ENCODE measurements at regions not wholly inside any gene's neighbourhood (a gene's known extent, or its start where the extent isn't known, plus 50 kb on each side); places are given as distances from the start of the nearest gene placed in this dataset.
A peak's percentile ranks its signal among the peaks of the same experiment; 100 is the strongest.

GRCh38 chr5:173667702-173668101 lies 51.3 kb upstream of the BOD1 start:
- DNase-seq (ENCODE audit: low read depth in 2 of 2): no peak
- no peak for TF ChIP-seq CTCF (IDR thresholded peaks at IDR 0.05; ENCODE audit: low read depth, low read length)
- H3K4me3 ChIP-seq (replicated peaks in 1 of 2; ENCODE audit: low read depth in 2 of 2, low read length in 2 of 2): no peak overlapping the region

DNA sequence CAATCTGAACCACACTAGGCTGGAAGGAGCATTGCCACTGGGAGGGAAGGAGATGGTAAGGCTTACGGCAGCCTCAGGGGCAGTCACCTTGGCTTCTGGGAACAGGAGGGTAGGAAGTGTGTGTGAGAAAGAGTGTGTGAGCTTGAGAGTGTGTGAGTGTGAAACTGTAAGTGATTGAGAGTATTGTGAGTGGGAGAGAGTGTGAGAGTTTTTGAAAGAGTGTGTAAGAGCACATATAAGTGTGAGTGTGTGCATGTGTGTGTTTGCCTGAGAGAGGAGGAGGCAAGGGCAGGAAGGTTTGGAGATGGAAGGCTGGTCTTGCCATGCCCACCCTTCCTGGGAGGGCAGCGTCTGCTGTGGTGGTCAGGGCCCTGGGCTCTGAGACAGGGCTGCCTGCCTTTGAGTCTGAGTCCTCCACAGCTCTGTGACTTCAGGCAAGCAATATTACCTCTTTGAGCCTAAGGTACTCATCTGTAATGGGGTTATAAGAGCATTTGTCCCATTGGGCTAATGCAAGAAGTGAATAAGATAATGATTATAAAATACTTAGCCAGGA lies 51.9 kb upstream of the BOD1 start:
- no peak for DNase-seq (ENCODE audit: low read depth in 2 of 2)
- H3K4me3 ChIP-seq (replicated peaks in 1 of 2; ENCODE audit: low read depth in 2 of 2, low read length in 2 of 2): no peak overlapping the region
- TF ChIP-seq CTCF (IDR thresholded peaks at IDR 0.05; ENCODE audit: low read depth, low read length): no peak

DNA sequence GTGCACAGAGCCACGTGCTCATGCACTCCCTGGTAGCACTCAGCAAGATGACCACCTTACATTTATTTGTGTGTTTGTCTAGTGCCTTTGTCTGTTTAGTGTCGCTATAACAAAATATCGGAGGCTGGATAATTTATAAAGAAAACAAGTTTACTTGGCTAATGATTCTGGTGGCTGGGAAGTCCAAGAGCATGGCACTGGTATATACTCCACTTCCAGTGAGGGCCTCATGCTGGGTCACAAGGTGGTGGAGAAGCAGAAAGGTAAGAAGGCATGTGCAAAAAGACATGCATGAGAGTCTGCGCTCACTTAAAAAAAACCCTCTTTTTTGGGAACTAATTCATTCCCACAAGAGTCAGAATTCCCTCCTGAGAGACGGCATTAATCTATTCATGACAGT lies 52.5 kb upstream of the BOD1 start:
- DNase-seq (ENCODE audit: low read depth in 2 of 2): no peak
- H3K4me3 ChIP-seq (replicated peaks in 1 of 2; ENCODE audit: low read depth in 2 of 2, low read length in 2 of 2): no peak overlapping the region
- no peak for TF ChIP-seq CTCF (IDR thresholded peaks at IDR 0.05; ENCODE audit: low read depth, low read length)

GRCh38 chr5:173669483-173669882 lies 53.0 kb upstream of the BOD1 start:
- no peak for TF ChIP-seq CTCF (IDR thresholded peaks at IDR 0.05; ENCODE audit: low read depth, low read length)
- H3K4me3 ChIP-seq (replicated peaks in 1 of 2; ENCODE audit: low read depth in 2 of 2, low read length in 2 of 2): no peak overlapping the region
- DNase-seq (ENCODE audit: low read depth in 2 of 2): no peak

DNA sequence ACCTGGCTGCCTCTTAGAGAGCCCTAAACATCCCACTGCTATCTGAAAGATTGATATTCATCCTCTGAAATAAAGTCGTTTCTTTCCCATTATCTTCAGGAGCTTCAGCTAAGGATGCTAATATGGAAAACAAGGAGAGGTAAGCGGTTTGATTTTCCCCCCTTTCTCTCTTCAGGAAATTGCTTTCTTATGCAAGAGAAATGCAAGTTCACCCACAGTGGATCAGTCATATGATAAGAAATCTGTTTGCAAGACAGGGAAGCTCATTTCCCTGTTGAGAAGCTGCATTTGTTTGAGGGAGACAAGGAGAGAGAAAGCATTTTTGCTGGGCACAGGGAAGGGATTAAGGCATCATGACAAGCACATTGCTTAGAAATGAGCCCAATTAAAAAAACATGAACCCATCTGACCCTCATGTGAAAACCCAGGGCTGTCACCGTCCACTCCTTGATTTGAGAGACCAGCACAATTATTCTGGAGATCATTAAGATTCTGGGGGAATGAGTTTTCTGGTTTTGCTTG lies 53.7 kb upstream of the BOD1 start:
- peak; percentile 49 to 53 for DNase-seq (ENCODE audit: low read depth in 2 of 2)
- no peak overlapping the region for H3K4me3 ChIP-seq (replicated peaks in 1 of 2; ENCODE audit: low read depth in 2 of 2, low read length in 2 of 2)
- TF ChIP-seq CTCF (IDR thresholded peaks at IDR 0.05; ENCODE audit: low read depth, low read length): no peak

DNA sequence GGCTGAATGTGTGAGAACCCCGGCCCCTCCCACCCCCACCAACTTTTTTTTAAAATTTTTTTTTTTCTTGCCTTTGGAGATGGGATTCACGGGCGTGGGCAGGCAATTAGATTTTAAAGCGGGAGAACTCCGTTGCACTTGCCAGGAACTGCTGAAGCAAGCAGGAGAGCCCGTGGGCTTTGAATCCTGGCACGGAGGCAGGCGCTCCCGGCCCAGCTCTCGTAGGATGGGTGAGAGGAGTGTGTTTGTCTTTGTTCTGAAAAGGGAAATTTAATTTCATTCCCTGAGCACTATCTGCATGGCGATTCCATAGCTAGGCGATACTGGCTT lies 54.3 kb upstream of the BOD1 start:
- DNase-seq (ENCODE audit: low read depth in 2 of 2): peak in 1 of 2 donors; percentile 31
- no peak overlapping the region for H3K4me3 ChIP-seq (replicated peaks in 1 of 2; ENCODE audit: low read depth in 2 of 2, low read length in 2 of 2)
- TF ChIP-seq CTCF (IDR thresholded peaks at IDR 0.05; ENCODE audit: low read depth, low read length): no peak
